Sigmoid colon (tissue), 4 donors: ENCODE measurements at regions not wholly inside any gene's neighbourhood (a gene's known extent, or its start where the extent isn't known, plus 50 kb on each side); places are given as distances from the start of the nearest gene placed in this dataset.

Experiments used
- EP300 ChIP-seq, 4 donors: sonication (generic); formaldehyde crosslinking; IDR thresholded peaks; one replicate each; pipeline ENCODE4 v1.6.1; 2017; ENCODE audit warnings: antibody characterized with exemption in 4 of 4
- POLR2A ChIP-seq, 2 donors: fragments of 450-650 bp; IDR thresholded peaks; one replicate each; pipeline ENCODE4 v1.6.1; 2016; ENCODE audit warnings: antibody characterized with exemption in 2 of 2, mild to moderate bottlenecking in 2 of 2, moderate library complexity in 2 of 2
- POLR2AphosphoS5 ChIP-seq, 4 donors: sonication (generic); formaldehyde crosslinking; IDR thresholded peaks; one replicate each; pipeline ENCODE4 v1.6.1; 2017; ENCODE audit warnings: antibody characterized with exemption in 4 of 4
- TF ChIP-seq, protein P1 (sequence below), 4 experiments: fragments of 450-650 bp in 3 of 4; fragments of 200-600 bp in 1 of 4; IDR thresholded peaks; one replicate each; pipeline ENCODE4 v1.5.1; 2016 to 2019; ENCODE audit warnings: antibody characterized with exemption in 4 of 4, mild to moderate bottlenecking in 3 of 4, moderate library complexity in 2 of 4

GRCh38 chr11:112806256-112806655 lies 155.0 kb upstream of the NCAM1 start:
- TF ChIP-seq, protein P1, sequence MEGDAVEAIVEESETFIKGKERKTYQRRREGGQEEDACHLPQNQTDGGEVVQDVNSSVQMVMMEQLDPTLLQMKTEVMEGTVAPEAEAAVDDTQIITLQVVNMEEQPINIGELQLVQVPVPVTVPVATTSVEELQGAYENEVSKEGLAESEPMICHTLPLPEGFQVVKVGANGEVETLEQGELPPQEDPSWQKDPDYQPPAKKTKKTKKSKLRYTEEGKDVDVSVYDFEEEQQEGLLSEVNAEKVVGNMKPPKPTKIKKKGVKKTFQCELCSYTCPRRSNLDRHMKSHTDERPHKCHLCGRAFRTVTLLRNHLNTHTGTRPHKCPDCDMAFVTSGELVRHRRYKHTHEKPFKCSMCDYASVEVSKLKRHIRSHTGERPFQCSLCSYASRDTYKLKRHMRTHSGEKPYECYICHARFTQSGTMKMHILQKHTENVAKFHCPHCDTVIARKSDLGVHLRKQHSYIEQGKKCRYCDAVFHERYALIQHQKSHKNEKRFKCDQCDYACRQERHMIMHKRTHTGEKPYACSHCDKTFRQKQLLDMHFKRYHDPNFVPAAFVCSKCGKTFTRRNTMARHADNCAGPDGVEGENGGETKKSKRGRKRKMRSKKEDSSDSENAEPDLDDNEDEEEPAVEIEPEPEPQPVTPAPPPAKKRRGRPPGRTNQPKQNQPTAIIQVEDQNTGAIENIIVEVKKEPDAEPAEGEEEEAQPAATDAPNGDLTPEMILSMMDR (IDR thresholded peaks at IDR 0.05): no peak
- TF ChIP-seq POLR2A (IDR thresholded peaks at IDR 0.05): no peak
- no peak for TF ChIP-seq EP300 (IDR thresholded peaks at IDR 0.05)
- no peak for TF ChIP-seq POLR2AphosphoS5 (IDR thresholded peaks at IDR 0.05)
